PC-9 (cell line): ENCODE measurements at regions not wholly inside any gene's neighbourhood (a gene's known extent, or its start where the extent isn't known, plus 50 kb on each side); places are given as distances from the start of the nearest gene placed in this dataset.
A peak's percentile ranks its signal among the peaks of the same experiment; 100 is the strongest.

ENCODE experiments used
- BruUV-seq: library from RNA; stranded (reverse); fragments of 400-500 nt; replicated peaks from 2 replicates; lab custom pipeline; 2021; lab: Mats Ljungman, UMichigan
- CTCF ChIA-PET: fragments of 300-600 bp; sonication (Branson Sonifier 250); formaldehyde crosslinking; loops from one replicate; lab custom pipeline; 2022; ENCODE audit warnings: antibody characterized with exemption; lab: Charles Lee
- POLR2A ChIA-PET: fragments of 300-600 bp; sonication (Branson Sonifier 250); formaldehyde crosslinking; loops from one replicate; lab custom pipeline; 2022; ENCODE audit warnings: antibody characterized with exemption; ENCODE audit not compliant: unreplicated experiment; lab: Charles Lee
- DNase-seq, 2 experiments: peaks; one replicate each; pipeline versions ENCODE4 v3.0.0 to v3.0.0-alpha.2; 2015 to 2022; ENCODE audit warnings: mixed read lengths in 1 of 2
- H2AFZ ChIP-seq: fragments of 200-600 bp; sonication (generic); 2 replicates; pipeline ENCODE4 v1.8.1; 2017; ENCODE audit warnings: antibody characterized with exemption
- H3F3A ChIP-seq: fragments of 200-600 bp; sonication (generic); 2 replicates; pipeline ENCODE4 v1.8.1; 2017; ENCODE audit warnings: antibody characterized with exemption, mild to moderate bottlenecking, low read depth; ENCODE audit not compliant: insufficient read depth
- H3K27ac ChIP-seq: fragments of 200-600 bp; sonication (generic); 2 replicates; pipeline ENCODE4 v1.6.1; 2016; ENCODE audit warnings: mixed run types
- H3K27me3 ChIP-seq: fragments of 200-600 bp; sonication (generic); 2 replicates; pipeline ENCODE4 v1.6.1; 2016; ENCODE audit warnings: low read depth, mixed run types; ENCODE audit not compliant: insufficient read depth
- H3K36me3 ChIP-seq: fragments of 200-600 bp; sonication (generic); 2 replicates; pipeline ENCODE4 v1.6.1; 2016; ENCODE audit warnings: low read depth, mixed run types
- H3K4me1 ChIP-seq: fragments of 200-600 bp; sonication (generic); replicated peaks from 2 replicates; pipeline ENCODE4 v1.6.1; 2016; ENCODE audit warnings: mixed run types; ENCODE audit not compliant: insufficient read depth
- H3K4me2 ChIP-seq: fragments of 200-600 bp; sonication (generic); 2 replicates; pipeline ENCODE4 v1.6.1; 2017; ENCODE audit warnings: mixed run types
- H3K4me3 ChIP-seq: fragments of 200-600 bp; sonication (generic); 2 replicates; pipeline ENCODE4 v1.6.1; 2016; ENCODE audit warnings: mixed run types
- H3K79me2 ChIP-seq: fragments of 200-600 bp; sonication (generic); 2 replicates; pipeline ENCODE4 v1.6.1; 2017; ENCODE audit warnings: low read depth, mixed run types
- H3K9me2 ChIP-seq: fragments of 200-600 bp; sonication (generic); 2 replicates; pipeline ENCODE4 v1.8.1; 2017; ENCODE audit warnings: mild to moderate bottlenecking; ENCODE audit not compliant: insufficient read depth
- H3K9me3 ChIP-seq: fragments of 200-600 bp; sonication (generic); 2 replicates; pipeline ENCODE4 v1.8.1; 2016; ENCODE audit warnings: low read depth; ENCODE audit not compliant: insufficient read depth
- H4K20me1 ChIP-seq: fragments of 200-600 bp; sonication (generic); 2 replicates; pipeline ENCODE4 v1.8.1; 2017; ENCODE audit not compliant: insufficient read depth
- CTCF ChIP-seq: fragments of 200-600 bp; sonication (generic); conservative IDR thresholded peaks from 2 replicates; pipeline ENCODE4 v1.6.1; 2017; ENCODE audit warnings: mixed run types, antibody characterized with exemption, mild to moderate bottlenecking, moderate library complexity
- EZH2 ChIP-seq: fragments of 200-600 bp; sonication (generic); IDR thresholded peaks from 2 replicates; pipeline ENCODE4 v1.8.0; 2017; ENCODE audit warnings: antibody characterized with exemption, low read depth
- intact Hi-C: fragments of 100-400 bp; cut with micrococcal nuclease; formaldehyde crosslinking; loops from one replicate; pipeline ENCODE4 v1.10.0; 2022; ENCODE audit not compliant: unreplicated experiment

- Histone ChIP-seq H3K27ac (no peak overlapping the region), H2AFZ (no peak overlapping the region), H4K20me1 (no peaks in the 10 kb centered on the region), H3K4me3 (no peak overlapping the region), H3K4me1 (no peaks in the 10 kb centered on the region), H3K79me2 (no peaks in the 10 kb centered on the region), H3K36me3 (no peaks in the 10 kb centered on the region), H3K9me3 (no peaks in the 10 kb centered on the region), H3K4me2 (no peak overlapping the region), H3K27me3 (0 out of 2 replicates have a peak, but pooled peaks cover 6% of the 10 kb centered on the region), H3F3A (no peaks in the 10 kb centered on the region), H3K9me2 (no peaks in the 10 kb centered on the region)
- BruUV-seq = no TSS peak
- intact Hi-C loops = no loop called here
- ChIA-PET CTCF (no interaction called here), POLR2A (no interaction called here)
- TF ChIP-seq EZH2 (no peak), CTCF (peak; percentile 56)
- DNase-seq = peak in 1 of 2 experiments; percentile 0
Measured at GRCh38 chr20:6940048-6940447, 172.6 kb downstream of the BMP2 start.

GRCh38 chr20:6940876-6941275, 173.4 kb downstream of the BMP2 start:
- TF ChIP-seq CTCF (no peak), EZH2 (no peak)
- intact Hi-C loops = no loop called here
- Histone ChIP-seq H3K4me3 (no peak overlapping the region), H3K36me3 (no peaks in the 10 kb centered on the region), H3K4me1 (no peaks in the 10 kb centered on the region), H3K9me3 (no peaks in the 10 kb centered on the region), H3K9me2 (no peaks in the 10 kb centered on the region), H2AFZ (no peak overlapping the region), H3K79me2 (no peaks in the 10 kb centered on the region), H3K27ac (no peak overlapping the region), H4K20me1 (no peaks in the 10 kb centered on the region), H3F3A (no peaks in the 10 kb centered on the region), H3K27me3 (0 out of 2 replicates have a peak, but pooled peaks cover 4% of the 10 kb centered on the region), H3K4me2 (no peak overlapping the region)
- ChIA-PET POLR2A (no interaction called here), CTCF (no interaction called here)
- DNase-seq = no peak
- BruUV-seq = no TSS peak

- H4K20me1 ChIP-seq = no peaks in the 10 kb centered on the region
- no peaks in the 10 kb centered on the region for H3K4me1 ChIP-seq
- ChIA-PET POLR2A (no interaction called here), CTCF (no interaction called here)
- H3K9me3 ChIP-seq = no peaks in the 10 kb centered on the region
- H3K27me3 ChIP-seq = 0 out of 2 replicates have a peak, but pooled peaks cover 4% of the 10 kb centered on the region
- no peak overlapping the region for H3K4me3 ChIP-seq
- H3F3A ChIP-seq = no peaks in the 10 kb centered on the region
- TF ChIP-seq CTCF (no peak), EZH2 (no peak)
- BruUV-seq = no TSS peak
- no peak for DNase-seq
- intact Hi-C loops = no loop called here
- no peak overlapping the region for H3K4me2 ChIP-seq
- H3K27ac ChIP-seq = no peak overlapping the region
- no peaks in the 10 kb centered on the region for H3K36me3 ChIP-seq
- no peaks in the 10 kb centered on the region for H3K79me2 ChIP-seq
- H3K9me2 ChIP-seq = no peaks in the 10 kb centered on the region
- no peak overlapping the region for H2AFZ ChIP-seq
Measured at GRCh38 chr20:6941571-6941970, 174.1 kb downstream of the BMP2 start.
